ENCODE measurements at regions not wholly inside any gene's neighbourhood (a gene's known extent, or its start where the extent isn't known, plus 50 kb on each side); places are given as distances from the start of the nearest gene placed in this dataset.

GRCh38 chr5:31106691-31107090, 86.8 kb upstream of the CDH6 start:
- no peak for TF ChIP-seq MAFK (IDR thresholded peaks at IDR 0.05; ENCODE audit: low read depth, low read length)
- no peak for TF ChIP-seq CBX8 (IDR thresholded peaks at IDR 0.05; ENCODE audit: borderline replicate concordance, low read depth, low read length)

Data from H1 (cell line).